Lung (tissue), 11 donors: ENCODE measurements at regions not wholly inside any gene's neighbourhood (a gene's known extent, or its start where the extent isn't known, plus 50 kb on each side); places are given as distances from the start of the nearest gene placed in this dataset.
A peak's percentile ranks its signal among the peaks of the same experiment; 100 is the strongest.
"Not testable (repeated sequence)": the region's sequence is repeated elsewhere in the genome, so short reads cannot be mapped to it uniquely, and the experiment has no call there.

Source experiments
- ATAC-seq: fragments of 200-7000 bp; cut with Tn5 transposase; one replicate; pipeline ENCODE4 v1.9.1; 2020; ENCODE audit warnings: moderate number of reproducible peaks; ENCODE audit not compliant: insufficient read depth, low FRiP score
- DNase-seq, 3 donors: peaks; one replicate each; pipeline ENCODE4 v3.0.0-alpha.2; 2013 to 2017
- H3K27ac ChIP-seq, 2 donors: one replicate each; pipeline ENCODE4 v1.5.1; 2013; ENCODE audit warnings: mild to moderate bottlenecking in 2 of 2, moderate library complexity in 2 of 2, control low read depth in 1 of 2, inconsistent platforms in 1 of 2, low read depth in 1 of 2, low read length in 1 of 2
- H3K27me3 ChIP-seq, 3 donors: one replicate each; pipeline ENCODE4 v1.5.1; 2013; ENCODE audit warnings: low read length in 2 of 3; ENCODE audit not compliant: control insufficient read depth in 3 of 3, insufficient read depth in 3 of 3
- H3K36me3 ChIP-seq, 4 donors: one replicate each; pipeline ENCODE4 v1.5.1; 2013; ENCODE audit warnings: low read length in 4 of 4, mild to moderate bottlenecking in 1 of 4, moderate library complexity in 1 of 4; ENCODE audit not compliant: control insufficient read depth in 4 of 4, insufficient read depth in 4 of 4
- H3K4me1 ChIP-seq, 5 donors: one replicate each; pipeline ENCODE4 v1.5.1; 2013; ENCODE audit warnings: low read length in 5 of 5, mild to moderate bottlenecking in 2 of 5, moderate library complexity in 1 of 5; ENCODE audit not compliant: control insufficient read depth in 5 of 5, insufficient read depth in 5 of 5
- H3K4me3 ChIP-seq: one replicate; pipeline ENCODE4 v1.5.1; 2013; ENCODE audit warnings: mild to moderate bottlenecking, control low read depth, moderate library complexity
- H3K9ac ChIP-seq, 2 donors: one replicate each; pipeline ENCODE4 v1.5.1; 2013; ENCODE audit warnings: low read length in 2 of 2, control low read depth in 1 of 2; ENCODE audit not compliant: insufficient read depth in 1 of 2
- H3K9me3 ChIP-seq, 4 donors: one replicate each; pipeline ENCODE4 v1.5.1; 2013; ENCODE audit warnings: low read length in 3 of 4, mild to moderate bottlenecking in 1 of 4, moderate library complexity in 1 of 4; ENCODE audit not compliant: control insufficient read depth in 4 of 4, insufficient read depth in 3 of 4
- CTCF ChIP-seq: IDR thresholded peaks from 2 replicates; pipeline ENCODE4 v1.5.1; 2012; ENCODE audit warnings: mild to moderate bottlenecking; ENCODE audit errors: control extremely low read depth, extremely low read depth
- WGBS, 2 donors: extraction: QIAGEN DNeasy Blood & Tissue Kit; methylation state at CpG; one replicate each; pipeline ENCODE4 v1.1.7; 2013; 5-methylcytosine and 5-hydroxymethylcytosine counted together
- donor health status: control.
- donor health status: control.
- donor health status: Bipolar disorder and iron deficiency.
- donor health status: healthy.
- donor health status: DM: yes; HTN: yes; CAD: no.

- Histone ChIP-seq H3K27me3 (no peaks in the 10 kb centered on the region), H3K9ac (no peak overlapping the region), H3K9me3 (no peaks in the 10 kb centered on the region), H3K4me3 (no peak overlapping the region), H3K36me3 (no peaks in the 10 kb centered on the region), H3K27ac (no peak overlapping the region), H3K4me1 (peaks cover 0 to 9% (median 0%) of the 10 kb centered on the region in 5 donors)
- TF ChIP-seq CTCF = no peak
- peak in 2 of 3 donors; percentile 92 to 94 for DNase-seq
- 70 to 75% methylated on average over 3 of the region's 3 CpGs for WGBS, 2 donors
- no peak for ATAC-seq
Observed at GRCh38 chr16:64074706-64075105, 1047.2 kb downstream of the CDH11 start.

- not testable (repeated sequence) for H3K4me3 ChIP-seq, ATAC-seq, H3K36me3 ChIP-seq, H3K9ac ChIP-seq, H3K27me3 ChIP-seq, H3K9me3 ChIP-seq, H3K27ac ChIP-seq, H3K4me1 ChIP-seq, DNase-seq
- WGBS, 2 donors = 94 to 98% methylated on average over 34 of the region's 34 CpGs
Observed at GRCh38 chr16:64072131-64072730, 1049.6 kb downstream of the CDH11 start.

- no peak for ATAC-seq
- Histone ChIP-seq H3K36me3 (no peaks in the 10 kb centered on the region), H3K9ac (no peak overlapping the region), H3K9me3 (no peaks in the 10 kb centered on the region), H3K27ac (no peak overlapping the region), H3K4me1 (no peaks in the 10 kb centered on the region), H3K4me3 (no peak overlapping the region), H3K27me3 (no peaks in the 10 kb centered on the region)
- 65 to 79% methylated on average over 1 of the region's 1 CpG for WGBS, 2 donors
- DNase-seq = no peak
- no peak for TF ChIP-seq CTCF
Observed at GRCh38 chr16:64065523-64065922, 1056.3 kb downstream of the CDH11 start.

GRCh38 chr16:64061621-64062020 lies 1060.2 kb downstream of the CDH11 start:
- Histone ChIP-seq H3K27me3 (no peaks in the 10 kb centered on the region), H3K9me3 (no peaks in the 10 kb centered on the region), H3K36me3 (no peaks in the 10 kb centered on the region), H3K4me3 (no peak overlapping the region), H3K4me1 (no peaks in the 10 kb centered on the region), H3K27ac (no peak overlapping the region), H3K9ac (no peak overlapping the region)
- no peak for DNase-seq
- no peak for ATAC-seq
- no peak for TF ChIP-seq CTCF
- WGBS, 2 donors = 92 to 95% methylated on average over 1 of the region's 1 CpG
